CD4-positive, alpha-beta T cell (primary cell): ENCODE measurements at regions not wholly inside any gene's neighbourhood (a gene's known extent, or its start where the extent isn't known, plus 50 kb on each side); places are given as distances from the start of the nearest gene placed in this dataset.
A peak's percentile ranks its signal among the peaks of the same experiment; 100 is the strongest.

ENCODE experiments used
- ATAC-seq: fragments of 200-7000 bp; cut with Tn5 transposase; one replicate; pipeline ENCODE4 v1.10.0; 2022; ENCODE audit warnings: mild to moderate bottlenecking; ENCODE audit not compliant: poor library complexity
- CTCF ChIA-PET: fragments of 350-600 bp; sonication (Branson Sonifier 250); formaldehyde crosslinking; loops from one replicate; lab custom pipeline; 2021; ENCODE audit warnings: antibody characterized with exemption, inconsistent platforms; lab: Charles Lee
- POLR2A ChIA-PET: fragments of 350-600 bp; sonication (Branson Sonifier 250); formaldehyde crosslinking; loops from one replicate; lab custom pipeline; 2021; ENCODE audit warnings: antibody characterized with exemption, inconsistent platforms; lab: Charles Lee
- DNase-seq, 14 experiments: peaks; one replicate each; pipeline ENCODE4 v3.0.0-alpha.2; 2013 to 2020; ENCODE audit warnings: mixed read lengths in 2 of 14
- H3K27ac ChIP-seq, 2 donors: one replicate each; pipeline versions ENCODE4 v1.5.1 to v1.7.0; 2013; ENCODE audit warnings: low read length in 2 of 2, low read depth in 1 of 2, mild to moderate bottlenecking in 1 of 2
- H3K27me3 ChIP-seq, 2 experiments: 1 replicate in 1 of 2; 2 replicates in 1 of 2; pipeline versions ENCODE4 v1.6.1 to v1.7.0; 2013; ENCODE audit warnings: low read length in 2 of 2, control low read depth in 1 of 2, mild to moderate bottlenecking in 1 of 2, moderate library complexity in 1 of 2; ENCODE audit not compliant: insufficient read depth in 2 of 2, control insufficient read depth in 1 of 2
- H3K36me3 ChIP-seq: one replicate; pipeline ENCODE4 v1.6.1; 2013; ENCODE audit warnings: low read length, control low read depth; ENCODE audit not compliant: insufficient read depth
- H3K4me1 ChIP-seq: one replicate; pipeline ENCODE4 v1.6.1; 2013; ENCODE audit warnings: low read length, control low read depth; ENCODE audit not compliant: insufficient read depth
- H3K4me3 ChIP-seq: one replicate; pipeline ENCODE4 v1.5.1; 2013; ENCODE audit warnings: mild to moderate bottlenecking, low read length, moderate library complexity
- H3K9me3 ChIP-seq, 2 experiments: 1 replicate in 1 of 2; 2 replicates in 1 of 2; pipeline versions ENCODE4 v1.6.1 to v1.7.0; 2013; ENCODE audit warnings: low read length in 2 of 2, mild to moderate bottlenecking in 2 of 2, control low read depth in 1 of 2, moderate library complexity in 1 of 2; ENCODE audit not compliant: control insufficient read depth in 1 of 2, insufficient read depth in 1 of 2
- H3K27ac Mint-ChIP-seq: one replicate; pipeline ENCODE4 v1.8.0; 2020; ENCODE audit warnings: mixed read lengths
- H3K27me3 Mint-ChIP-seq: one replicate; pipeline ENCODE4 v1.8.0; 2021; ENCODE audit warnings: mixed read lengths
- H3K36me3 Mint-ChIP-seq: one replicate; pipeline ENCODE4 v1.8.0; 2021; ENCODE audit warnings: low read depth, mixed read lengths
- H3K4me1 Mint-ChIP-seq: one replicate; pipeline ENCODE4 v1.8.0; 2021; ENCODE audit warnings: low read depth, mixed read lengths
- H3K4me3 Mint-ChIP-seq: one replicate; pipeline ENCODE4 v1.8.0; 2020; ENCODE audit warnings: mild to moderate bottlenecking, mixed read lengths
- H3K9me3 Mint-ChIP-seq: one replicate; pipeline ENCODE4 v1.8.0; 2020; ENCODE audit warnings: mixed read lengths
- intact Hi-C, 2 experiments: fragments of 100-400 bp; cut with DNase I in 1 of 2; cut with micrococcal nuclease in 1 of 2; formaldehyde crosslinking; loops; one replicate each; pipeline versions ENCODE4 v1.15.1 to v1.9.0; 2023 to 2025; cut with DNase I, micrococcal nuclease
- TF ChIP-seq, protein P1 (sequence below): fragments of 200-600 bp; IDR thresholded peaks from one replicate; pipeline ENCODE4 v1.8.0; 2022; ENCODE audit warnings: antibody characterized with exemption, mild to moderate bottlenecking

DNA sequence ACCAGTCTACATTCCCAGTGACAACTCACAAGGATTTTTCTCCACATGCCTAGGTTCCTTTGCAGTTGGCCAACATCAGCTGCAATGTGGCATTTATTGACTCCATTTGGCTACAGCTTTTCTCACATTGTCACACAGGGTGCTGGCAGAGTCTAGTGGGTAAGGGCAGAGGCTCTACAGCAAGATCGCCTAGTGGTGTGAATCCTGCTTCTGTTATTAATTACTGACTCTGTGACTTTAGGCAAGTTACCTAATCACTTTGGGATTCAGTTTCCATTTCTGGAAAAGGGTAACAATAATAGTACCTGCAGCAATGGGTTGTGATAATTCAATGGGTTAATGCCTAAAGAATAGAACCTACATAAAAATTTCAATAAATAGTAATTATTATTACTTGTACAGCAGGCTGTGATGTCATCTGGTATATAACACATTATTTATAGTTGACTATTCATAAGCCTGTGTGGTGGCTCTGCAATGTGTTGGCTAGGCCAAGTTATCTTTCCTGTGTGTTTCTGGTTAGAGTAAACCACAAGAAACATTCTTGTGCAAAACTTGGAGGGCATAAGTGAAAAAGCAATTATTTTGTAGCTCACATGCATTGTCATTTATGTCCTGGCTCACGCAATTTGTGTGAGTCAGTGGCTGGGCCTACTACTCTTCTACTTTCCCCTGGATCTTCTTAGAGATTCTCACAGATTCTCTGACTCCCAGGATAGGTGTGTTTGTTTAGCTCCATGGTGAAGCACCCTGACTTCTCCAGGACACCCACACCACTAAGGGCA is 59.5 kb downstream of the PTGS2 start:
- ATAC-seq = no peak
- CTCF ChIA-PET = no interaction called here

DNA sequence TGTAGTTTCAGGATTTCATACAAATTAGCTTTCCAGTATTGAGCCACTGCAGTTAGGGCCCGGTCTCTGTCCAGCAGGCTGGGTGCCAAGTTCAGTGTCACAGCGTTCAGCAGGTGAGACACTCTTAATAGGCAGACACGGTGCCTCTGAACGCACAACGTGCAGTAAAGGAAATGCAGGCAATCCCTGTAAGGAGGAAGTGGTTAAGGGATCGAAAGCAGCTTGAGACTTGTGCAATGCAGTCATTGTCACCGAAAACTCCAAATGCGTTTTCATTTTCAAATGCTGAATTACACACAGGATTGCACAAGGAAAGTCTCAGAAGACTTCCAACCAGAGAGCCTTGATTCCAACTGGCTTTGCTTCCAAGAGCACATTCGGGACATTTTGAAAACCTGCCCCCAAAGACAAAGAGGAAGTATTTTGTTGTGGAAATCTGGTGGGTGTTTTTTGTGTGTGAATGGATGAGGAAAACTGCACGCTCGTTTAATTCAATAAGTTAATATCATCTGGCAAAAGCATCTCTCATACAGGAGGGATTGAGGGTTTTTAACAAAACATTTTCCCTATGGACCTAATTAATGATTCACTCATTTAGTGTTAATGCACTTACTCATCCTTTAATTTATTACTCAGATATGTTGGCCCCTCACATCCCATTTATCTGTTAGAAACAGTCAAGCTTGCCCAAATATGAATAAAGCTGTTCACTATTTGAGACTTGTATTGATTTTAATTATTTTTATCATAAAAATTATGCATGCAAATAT is 61.6 kb downstream of the PTGS2 start:
- no peak overlapping the region for H3K27ac ChIP-seq
- TF ChIP-seq, protein P1, sequence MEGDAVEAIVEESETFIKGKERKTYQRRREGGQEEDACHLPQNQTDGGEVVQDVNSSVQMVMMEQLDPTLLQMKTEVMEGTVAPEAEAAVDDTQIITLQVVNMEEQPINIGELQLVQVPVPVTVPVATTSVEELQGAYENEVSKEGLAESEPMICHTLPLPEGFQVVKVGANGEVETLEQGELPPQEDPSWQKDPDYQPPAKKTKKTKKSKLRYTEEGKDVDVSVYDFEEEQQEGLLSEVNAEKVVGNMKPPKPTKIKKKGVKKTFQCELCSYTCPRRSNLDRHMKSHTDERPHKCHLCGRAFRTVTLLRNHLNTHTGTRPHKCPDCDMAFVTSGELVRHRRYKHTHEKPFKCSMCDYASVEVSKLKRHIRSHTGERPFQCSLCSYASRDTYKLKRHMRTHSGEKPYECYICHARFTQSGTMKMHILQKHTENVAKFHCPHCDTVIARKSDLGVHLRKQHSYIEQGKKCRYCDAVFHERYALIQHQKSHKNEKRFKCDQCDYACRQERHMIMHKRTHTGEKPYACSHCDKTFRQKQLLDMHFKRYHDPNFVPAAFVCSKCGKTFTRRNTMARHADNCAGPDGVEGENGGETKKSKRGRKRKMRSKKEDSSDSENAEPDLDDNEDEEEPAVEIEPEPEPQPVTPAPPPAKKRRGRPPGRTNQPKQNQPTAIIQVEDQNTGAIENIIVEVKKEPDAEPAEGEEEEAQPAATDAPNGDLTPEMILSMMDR = no peak
- CTCF ChIA-PET = no interaction called here

More for the DNA sequence above, 59.5 kb downstream of the PTGS2 start:
- Histone ChIP-seq H3K27me3 (no peaks in the 10 kb centered on the region), H3K27ac (no peak overlapping the region), H3K36me3 (no peaks in the 10 kb centered on the region), H3K4me3 (no peak overlapping the region), H3K4me1 (peaks cover 12% of the 10 kb centered on the region), H3K9me3 (no peaks in the 10 kb centered on the region)
- peak in 2 of 14 experiments; percentile 34 to 53 for DNase-seq
- Mint-ChIP-seq H3K36me3 (no peaks in the 10 kb centered on the region), H3K4me1 (peaks cover 35% of the 10 kb centered on the region), H3K4me3 (no peak overlapping the region), H3K27me3 (no peaks in the 10 kb centered on the region), H3K9me3 (no peaks in the 10 kb centered on the region), H3K27ac (no peak overlapping the region)
- POLR2A ChIA-PET = interaction anchor here (1.1 kb wide), 1 partner anchor 11 kb away, joined by 3 read pairs; no protein-coding TSS in a partner anchor
- intact Hi-C loops = no loop called here
- TF ChIP-seq, protein P1 = no peak

DNA sequence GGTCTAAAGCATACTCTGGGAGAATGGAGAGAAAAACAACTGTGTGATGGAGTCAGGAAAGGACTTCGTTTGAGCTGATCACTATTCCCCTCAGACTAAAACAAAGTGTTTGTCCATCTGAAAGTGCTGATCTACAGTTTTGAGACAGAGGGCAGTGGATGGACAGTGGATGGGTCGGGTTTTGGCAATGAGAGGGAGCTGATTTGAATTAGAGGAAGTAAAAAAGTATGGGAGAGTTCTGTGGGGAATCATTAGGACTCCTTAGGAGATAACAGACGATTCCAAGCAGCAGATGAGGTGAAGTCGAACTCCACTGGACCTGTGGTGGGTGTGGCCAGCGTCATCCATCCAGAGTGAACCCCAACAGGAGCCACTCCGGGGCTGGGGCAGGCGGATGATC is 62.3 kb downstream of the PTGS2 start:
- H3K9me3 Mint-ChIP-seq = no peaks in the 10 kb centered on the region
- no peaks in the 10 kb centered on the region for H3K36me3 Mint-ChIP-seq
- ChIA-PET POLR2A (interaction anchor here (0.6 kb wide), 1 partner anchor 19 kb away, joined by 3 read pairs; no protein-coding TSS in a partner anchor), CTCF (no interaction called here)
- H3K4me1 Mint-ChIP-seq = peaks cover 55% of the 10 kb centered on the region
- H3K4me3 ChIP-seq = no peak overlapping the region
- H3K4me1 ChIP-seq = peaks cover 23% of the 10 kb centered on the region
- no peaks in the 10 kb centered on the region for H3K27me3 Mint-ChIP-seq
- intact Hi-C loops = no loop called here
- no peak overlapping the region for H3K27ac ChIP-seq
- no peak for ATAC-seq
- peak in 2 of 14 experiments; percentile 23 to 26 for DNase-seq
- no peaks in the 10 kb centered on the region for H3K9me3 ChIP-seq
- H3K27me3 ChIP-seq = no peaks in the 10 kb centered on the region
- TF ChIP-seq, protein P1 = no peak
- peak overlapping the region; percentile 66 for H3K4me3 Mint-ChIP-seq
- H3K36me3 ChIP-seq = no peaks in the 10 kb centered on the region
- no peak overlapping the region for H3K27ac Mint-ChIP-seq

More for the DNA sequence above, 61.6 kb downstream of the PTGS2 start:
- H3K9me3 ChIP-seq = no peaks in the 10 kb centered on the region
- DNase-seq (peak in 13 of 14 experiments; percentile 2 to 75 (median 15)), ATAC-seq (peak; percentile 77)
- H3K36me3 ChIP-seq = no peaks in the 10 kb centered on the region
- intact Hi-C loops = no loop called here
- Mint-ChIP-seq H3K9me3 (no peaks in the 10 kb centered on the region), H3K27ac (peak overlapping the region; percentile 47), H3K4me1 (peaks cover 54% of the 10 kb centered on the region), H3K36me3 (no peaks in the 10 kb centered on the region), H3K27me3 (no peaks in the 10 kb centered on the region), H3K4me3 (peak overlapping the region; percentile 74)
- peaks cover 23% of the 10 kb centered on the region for H3K4me1 ChIP-seq
- peak overlapping the region; percentile 42 for H3K4me3 ChIP-seq
- no peaks in the 10 kb centered on the region for H3K27me3 ChIP-seq
- POLR2A ChIA-PET = no interaction called here
